A673 (cell line): ENCODE measurements at regions not wholly inside any gene's neighbourhood (a gene's known extent, or its start where the extent isn't known, plus 50 kb on each side); places are given as distances from the start of the nearest gene placed in this dataset.

Experiments
- EZH2 ChIP-seq: fragments of 200-600 bp; sonication (generic); IDR thresholded peaks from 2 replicates; pipeline ENCODE4 v1.6.1; 2017; ENCODE audit warnings: borderline replicate concordance, low read depth, mild to moderate bottlenecking, mixed read lengths, antibody characterized with exemption, low read length; ENCODE audit not compliant: poor library complexity, severe bottlenecking
- TF ChIP-seq, protein P1 (sequence below): fragments of 300-800, 200-600 bp; sonication (generic); conservative IDR thresholded peaks from 2 replicates; pipeline ENCODE4 v1.5.1; 2017; ENCODE audit warnings: low read depth, mild to moderate bottlenecking, antibody characterized with exemption, low read length, moderate library complexity, mixed read lengths

DNA sequence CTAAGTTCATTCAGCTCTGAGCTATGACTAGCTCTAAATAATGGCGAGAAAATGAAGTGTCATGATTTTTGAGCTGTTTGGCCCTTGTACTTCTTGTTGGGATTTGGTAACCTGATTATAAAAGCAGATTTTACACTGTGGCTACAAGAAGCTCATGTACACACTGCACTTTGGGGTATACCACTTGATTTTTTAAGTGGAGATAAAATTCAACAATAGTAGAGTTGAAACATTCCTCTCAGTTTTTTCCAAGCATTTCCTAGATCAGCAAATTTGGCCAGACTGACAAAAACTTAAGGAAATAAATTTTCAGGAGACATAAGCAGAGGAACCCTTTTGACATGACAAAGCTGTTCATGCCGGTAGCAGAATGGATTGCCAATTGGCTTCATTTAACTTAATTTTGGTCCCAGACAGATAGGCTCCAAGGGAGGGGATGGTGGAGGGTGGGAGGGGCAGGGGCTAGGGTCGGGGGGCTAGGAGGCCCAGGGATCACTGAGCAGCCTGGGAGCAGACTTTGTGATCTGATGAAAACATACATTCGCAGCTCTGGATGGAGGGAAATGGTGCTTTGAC, 575.9 kb downstream of the METTL15 start:
- TF ChIP-seq, protein P1, sequence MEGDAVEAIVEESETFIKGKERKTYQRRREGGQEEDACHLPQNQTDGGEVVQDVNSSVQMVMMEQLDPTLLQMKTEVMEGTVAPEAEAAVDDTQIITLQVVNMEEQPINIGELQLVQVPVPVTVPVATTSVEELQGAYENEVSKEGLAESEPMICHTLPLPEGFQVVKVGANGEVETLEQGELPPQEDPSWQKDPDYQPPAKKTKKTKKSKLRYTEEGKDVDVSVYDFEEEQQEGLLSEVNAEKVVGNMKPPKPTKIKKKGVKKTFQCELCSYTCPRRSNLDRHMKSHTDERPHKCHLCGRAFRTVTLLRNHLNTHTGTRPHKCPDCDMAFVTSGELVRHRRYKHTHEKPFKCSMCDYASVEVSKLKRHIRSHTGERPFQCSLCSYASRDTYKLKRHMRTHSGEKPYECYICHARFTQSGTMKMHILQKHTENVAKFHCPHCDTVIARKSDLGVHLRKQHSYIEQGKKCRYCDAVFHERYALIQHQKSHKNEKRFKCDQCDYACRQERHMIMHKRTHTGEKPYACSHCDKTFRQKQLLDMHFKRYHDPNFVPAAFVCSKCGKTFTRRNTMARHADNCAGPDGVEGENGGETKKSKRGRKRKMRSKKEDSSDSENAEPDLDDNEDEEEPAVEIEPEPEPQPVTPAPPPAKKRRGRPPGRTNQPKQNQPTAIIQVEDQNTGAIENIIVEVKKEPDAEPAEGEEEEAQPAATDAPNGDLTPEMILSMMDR: no peak
- TF ChIP-seq EZH2: no peak
